A549 (cell line): ENCODE measurements at regions not wholly inside any gene's neighbourhood (a gene's known extent, or its start where the extent isn't known, plus 50 kb on each side); places are given as distances from the start of the nearest gene placed in this dataset.

Source experiments
- TF ChIP-seq, protein P1 (sequence below): fragments of 150-350 bp; IDR thresholded peaks from 2 replicates; pipeline ENCODE4 v1.6.1; 2014; ENCODE audit warnings: low read depth, mild to moderate bottlenecking, low read length
- TF ChIP-seq, protein P2 (sequence below): fragments of >200 bp; sonication (Bioruptor Twin); formaldehyde crosslinking; IDR thresholded peaks from 3 replicates; pipeline ENCODE4 v1.5.1; 2016
- TF ChIP-seq, protein P3 (sequence below): fragments of >200 bp; sonication (Bioruptor Twin); formaldehyde crosslinking; IDR thresholded peaks from 3 replicates; pipeline ENCODE4 v1.6.1; 2016

DNA sequence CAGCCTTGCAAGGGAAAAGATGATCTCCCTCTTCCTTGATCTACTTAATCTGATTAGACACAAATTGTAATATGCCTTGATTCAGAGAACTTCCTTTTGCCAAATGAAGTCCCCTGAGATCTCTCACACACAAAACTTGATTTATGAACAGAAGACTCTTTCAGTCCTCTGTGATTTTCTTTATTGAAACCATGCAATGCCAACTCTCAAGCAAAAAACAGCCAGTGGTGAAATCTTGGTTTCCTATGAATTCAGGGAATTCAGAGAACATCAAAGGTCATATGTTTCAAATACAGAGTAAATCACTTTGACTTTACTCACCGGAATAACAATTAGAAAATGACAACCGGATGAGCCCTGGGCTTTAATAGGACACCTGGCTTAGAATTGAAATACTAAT, 211.7 kb downstream of the ABHD5 start:
- TF ChIP-seq, protein P1, sequence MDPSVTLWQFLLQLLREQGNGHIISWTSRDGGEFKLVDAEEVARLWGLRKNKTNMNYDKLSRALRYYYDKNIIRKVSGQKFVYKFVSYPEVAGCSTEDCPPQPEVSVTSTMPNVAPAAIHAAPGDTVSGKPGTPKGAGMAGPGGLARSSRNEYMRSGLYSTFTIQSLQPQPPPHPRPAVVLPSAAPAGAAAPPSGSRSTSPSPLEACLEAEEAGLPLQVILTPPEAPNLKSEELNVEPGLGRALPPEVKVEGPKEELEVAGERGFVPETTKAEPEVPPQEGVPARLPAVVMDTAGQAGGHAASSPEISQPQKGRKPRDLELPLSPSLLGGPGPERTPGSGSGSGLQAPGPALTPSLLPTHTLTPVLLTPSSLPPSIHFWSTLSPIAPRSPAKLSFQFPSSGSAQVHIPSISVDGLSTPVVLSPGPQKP: no peak
- TF ChIP-seq, protein P2, sequence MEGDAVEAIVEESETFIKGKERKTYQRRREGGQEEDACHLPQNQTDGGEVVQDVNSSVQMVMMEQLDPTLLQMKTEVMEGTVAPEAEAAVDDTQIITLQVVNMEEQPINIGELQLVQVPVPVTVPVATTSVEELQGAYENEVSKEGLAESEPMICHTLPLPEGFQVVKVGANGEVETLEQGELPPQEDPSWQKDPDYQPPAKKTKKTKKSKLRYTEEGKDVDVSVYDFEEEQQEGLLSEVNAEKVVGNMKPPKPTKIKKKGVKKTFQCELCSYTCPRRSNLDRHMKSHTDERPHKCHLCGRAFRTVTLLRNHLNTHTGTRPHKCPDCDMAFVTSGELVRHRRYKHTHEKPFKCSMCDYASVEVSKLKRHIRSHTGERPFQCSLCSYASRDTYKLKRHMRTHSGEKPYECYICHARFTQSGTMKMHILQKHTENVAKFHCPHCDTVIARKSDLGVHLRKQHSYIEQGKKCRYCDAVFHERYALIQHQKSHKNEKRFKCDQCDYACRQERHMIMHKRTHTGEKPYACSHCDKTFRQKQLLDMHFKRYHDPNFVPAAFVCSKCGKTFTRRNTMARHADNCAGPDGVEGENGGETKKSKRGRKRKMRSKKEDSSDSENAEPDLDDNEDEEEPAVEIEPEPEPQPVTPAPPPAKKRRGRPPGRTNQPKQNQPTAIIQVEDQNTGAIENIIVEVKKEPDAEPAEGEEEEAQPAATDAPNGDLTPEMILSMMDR: no peak
- TF ChIP-seq, protein P3, sequence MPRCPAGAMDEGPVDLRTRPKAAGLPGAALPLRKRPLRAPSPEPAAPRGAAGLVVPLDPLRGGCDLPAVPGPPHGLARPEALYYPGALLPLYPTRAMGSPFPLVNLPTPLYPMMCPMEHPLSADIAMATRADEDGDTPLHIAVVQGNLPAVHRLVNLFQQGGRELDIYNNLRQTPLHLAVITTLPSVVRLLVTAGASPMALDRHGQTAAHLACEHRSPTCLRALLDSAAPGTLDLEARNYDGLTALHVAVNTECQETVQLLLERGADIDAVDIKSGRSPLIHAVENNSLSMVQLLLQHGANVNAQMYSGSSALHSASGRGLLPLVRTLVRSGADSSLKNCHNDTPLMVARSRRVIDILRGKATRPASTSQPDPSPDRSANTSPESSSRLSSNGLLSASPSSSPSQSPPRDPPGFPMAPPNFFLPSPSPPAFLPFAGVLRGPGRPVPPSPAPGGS: no peak
